Astrocyte (in vitro differentiated cells and primary cell): ENCODE measurements at regions not wholly inside any gene's neighbourhood (a gene's known extent, or its start where the extent isn't known, plus 50 kb on each side); places are given as distances from the start of the nearest gene placed in this dataset.

Source experiments
- DNase-seq: peaks from one replicate; pipeline ENCODE4 v3.0.0-alpha.2; 2010; ENCODE audit warnings: low read depth
- FAIRE-seq: peaks from 2 replicates; lab custom pipeline; 2011; peaks lifted over from hg19 to GRCh38; lab: Jason Lieb, UNC
- H2AFZ ChIP-seq: 2 replicates; pipeline ENCODE4 v1.6.0; 2012; ENCODE audit warnings: low read depth, low read length, inconsistent platforms
- H3K27ac ChIP-seq: 2 replicates; pipeline ENCODE4 v1.5.1; 2011; ENCODE audit warnings: low read depth, low read length, inconsistent platforms
- H3K27me3 ChIP-seq: 2 replicates; pipeline ENCODE4 v1.6.0; 2011; ENCODE audit warnings: low read length, inconsistent platforms; ENCODE audit not compliant: insufficient read depth
- H3K36me3 ChIP-seq: 2 replicates; pipeline ENCODE4 v1.5.1; 2011; ENCODE audit warnings: low read length, inconsistent platforms; ENCODE audit not compliant: insufficient read depth
- H3K4me1 ChIP-seq: 2 replicates; pipeline ENCODE4 v1.5.1; 2011; ENCODE audit warnings: low read length, inconsistent platforms; ENCODE audit not compliant: insufficient read depth
- H3K4me2 ChIP-seq: 2 replicates; pipeline ENCODE4 v1.6.0; 2012; ENCODE audit warnings: low read length, inconsistent platforms
- H3K4me3 ChIP-seq: 2 replicates; pipeline ENCODE4 v1.5.1; 2011; ENCODE audit warnings: low read depth, mild to moderate bottlenecking, low read length, inconsistent platforms; ENCODE audit not compliant: insufficient read depth
- H3K79me2 ChIP-seq: 2 replicates; pipeline ENCODE4 v1.6.0; 2012; ENCODE audit warnings: mild to moderate bottlenecking, low read length, inconsistent platforms; ENCODE audit not compliant: insufficient read depth
- H3K9ac ChIP-seq: 2 replicates; pipeline ENCODE4 v1.6.0; 2012; ENCODE audit warnings: mild to moderate bottlenecking, low read length, inconsistent platforms
- H3K9me3 ChIP-seq: 2 replicates; pipeline ENCODE4 v1.5.1; 2012; ENCODE audit warnings: low read depth, mild to moderate bottlenecking, low read length, inconsistent platforms; ENCODE audit not compliant: insufficient read depth
- H4K20me1 ChIP-seq: 2 replicates; pipeline ENCODE4 v1.6.0; 2012; ENCODE audit warnings: low read length, inconsistent platforms; ENCODE audit not compliant: insufficient read depth
- H3K27ac Mint-ChIP-seq: one replicate; pipeline ENCODE4 v1.8.0; 2021; ENCODE audit warnings: mild to moderate bottlenecking, mixed read lengths; ENCODE audit not compliant: unreplicated experiment
- H3K27me3 Mint-ChIP-seq: one replicate; pipeline ENCODE4 v1.8.0; 2021; ENCODE audit warnings: low read depth, mixed read lengths; ENCODE audit not compliant: unreplicated experiment
- H3K36me3 Mint-ChIP-seq: one replicate; pipeline ENCODE4 v1.8.0; 2021; ENCODE audit warnings: low read depth, mixed read lengths; ENCODE audit not compliant: unreplicated experiment
- H3K4me1 Mint-ChIP-seq: one replicate; pipeline ENCODE4 v1.8.0; 2021; ENCODE audit warnings: low read depth, mixed read lengths; ENCODE audit not compliant: unreplicated experiment
- H3K4me3 Mint-ChIP-seq: one replicate; pipeline ENCODE4 v1.8.0; 2021; ENCODE audit warnings: mild to moderate bottlenecking, moderate library complexity, mixed read lengths; ENCODE audit not compliant: unreplicated experiment
- H3K9me3 Mint-ChIP-seq: one replicate; pipeline ENCODE4 v1.8.0; 2021; ENCODE audit warnings: mild to moderate bottlenecking, mixed read lengths; ENCODE audit not compliant: unreplicated experiment
- CTCF ChIP-seq: IDR thresholded peaks from 2 replicates; pipeline ENCODE4 v1.5.1; 2011; ENCODE audit warnings: low read depth, mild to moderate bottlenecking, inconsistent platforms, low read length, moderate library complexity; ENCODE audit not compliant: insufficient read depth
- EZH2 ChIP-seq: IDR thresholded peaks from 2 replicates; pipeline ENCODE4 v1.6.1; 2012; ENCODE audit warnings: mild to moderate bottlenecking, low read length, inconsistent platforms; ENCODE audit not compliant: insufficient read depth

GRCh38 chr17:55898195-55898594 is 147.3 kb downstream of the PCTP start:
- Mint-ChIP-seq H3K36me3 (no peaks in the 10 kb centered on the region), H3K27me3 (no peaks in the 10 kb centered on the region), H3K27ac (no peak overlapping the region), H3K4me3 (no peak overlapping the region), H3K9me3 (no peaks in the 10 kb centered on the region), H3K4me1 (no peaks in the 10 kb centered on the region)
- Histone ChIP-seq H3K4me1 (no peaks in the 10 kb centered on the region), H3K27ac (no peak overlapping the region), H3K79me2 (no peaks in the 10 kb centered on the region), H3K36me3 (no peaks in the 10 kb centered on the region), H2AFZ (no peak overlapping the region), H3K4me3 (no peak overlapping the region), H3K9me3 (no peaks in the 10 kb centered on the region), H3K4me2 (no peak overlapping the region), H4K20me1 (no peaks in the 10 kb centered on the region), H3K27me3 (no peaks in the 10 kb centered on the region), H3K9ac (no peak overlapping the region)
- no peak for DNase-seq
- FAIRE-seq: no peak
- TF ChIP-seq EZH2: no peak

- no peak overlapping the region for H3K9ac ChIP-seq
- H3K79me2 ChIP-seq: no peaks in the 10 kb centered on the region
- H3K4me2 ChIP-seq: no peak overlapping the region
- H3K36me3 ChIP-seq: no peaks in the 10 kb centered on the region
- Mint-ChIP-seq H3K4me3 (no peak overlapping the region), H3K9me3 (no peaks in the 10 kb centered on the region), H3K27me3 (no peaks in the 10 kb centered on the region), H3K4me1 (no peaks in the 10 kb centered on the region), H3K36me3 (no peaks in the 10 kb centered on the region), H3K27ac (no peak overlapping the region)
- no peak overlapping the region for H2AFZ ChIP-seq
- no peak overlapping the region for H3K4me3 ChIP-seq
- H3K27ac ChIP-seq: no peak overlapping the region
- H3K27me3 ChIP-seq: no peaks in the 10 kb centered on the region
- H3K9me3 ChIP-seq: no peaks in the 10 kb centered on the region
- TF ChIP-seq CTCF (no peak), EZH2 (no peak)
- no peak for DNase-seq
- FAIRE-seq: no peak
- H4K20me1 ChIP-seq: no peaks in the 10 kb centered on the region
- H3K4me1 ChIP-seq: no peaks in the 10 kb centered on the region
Observed at GRCh38 chr17:55900188-55900587, 149.3 kb downstream of the PCTP start.

DNA sequence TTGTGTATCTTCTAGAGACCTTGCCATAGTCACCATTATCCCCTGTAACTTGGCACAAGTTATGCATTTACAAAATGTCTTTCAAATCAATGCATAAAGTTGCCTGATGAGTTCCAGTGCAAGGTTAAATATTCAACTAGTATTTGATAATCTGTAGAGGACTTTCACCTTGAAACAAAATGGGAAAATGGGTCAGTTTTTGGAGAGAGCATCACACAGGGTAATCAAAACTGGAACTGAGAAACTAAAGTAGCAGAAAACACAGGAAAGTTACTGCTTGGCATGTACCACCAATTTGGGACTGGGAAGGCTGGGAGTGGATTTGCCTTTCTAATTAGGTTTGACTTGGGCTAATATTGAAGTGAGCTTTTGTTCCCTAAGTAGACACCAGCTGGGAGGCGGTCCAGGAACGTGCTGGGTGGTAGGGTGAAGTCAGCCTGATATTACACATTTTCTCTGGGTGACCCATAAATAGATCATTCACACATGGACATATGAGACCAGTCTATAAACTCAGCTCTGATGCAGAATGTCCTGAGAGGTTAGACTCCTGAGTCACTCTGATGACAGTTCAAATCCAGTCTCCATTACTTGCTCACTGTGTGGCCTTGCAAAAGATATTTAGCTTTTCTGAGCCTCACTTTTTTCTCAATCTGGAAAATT is 152.3 kb downstream of the PCTP start:
- Histone ChIP-seq H3K4me3 (no peak overlapping the region), H3K4me1 (no peaks in the 10 kb centered on the region), H3K27me3 (no peaks in the 10 kb centered on the region), H2AFZ (no peak overlapping the region), H3K36me3 (no peaks in the 10 kb centered on the region), H3K27ac (no peak overlapping the region), H4K20me1 (no peaks in the 10 kb centered on the region), H3K9ac (no peak overlapping the region), H3K9me3 (no peaks in the 10 kb centered on the region), H3K79me2 (no peaks in the 10 kb centered on the region), H3K4me2 (no peak overlapping the region)
- no peaks in the 10 kb centered on the region for H3K9me3 Mint-ChIP-seq
- H3K36me3 Mint-ChIP-seq: no peaks in the 10 kb centered on the region
- peaks cover 2% of the 10 kb centered on the region for H3K27me3 Mint-ChIP-seq
- no peak for DNase-seq
- no peak overlapping the region for H3K4me3 Mint-ChIP-seq
- H3K27ac Mint-ChIP-seq: no peak overlapping the region
- no peak for FAIRE-seq
- H3K4me1 Mint-ChIP-seq: no peaks in the 10 kb centered on the region
- TF ChIP-seq CTCF (no peak), EZH2 (no peak)
